ENCODE measurements at regions not wholly inside any gene's neighbourhood (a gene's known extent, or its start where the extent isn't known, plus 50 kb on each side); places are given as distances from the start of the nearest gene placed in this dataset.
"Not testable (repeated sequence)": the region's sequence is repeated elsewhere in the genome, so short reads cannot be mapped to it uniquely, and the experiment has no call there.

DNA sequence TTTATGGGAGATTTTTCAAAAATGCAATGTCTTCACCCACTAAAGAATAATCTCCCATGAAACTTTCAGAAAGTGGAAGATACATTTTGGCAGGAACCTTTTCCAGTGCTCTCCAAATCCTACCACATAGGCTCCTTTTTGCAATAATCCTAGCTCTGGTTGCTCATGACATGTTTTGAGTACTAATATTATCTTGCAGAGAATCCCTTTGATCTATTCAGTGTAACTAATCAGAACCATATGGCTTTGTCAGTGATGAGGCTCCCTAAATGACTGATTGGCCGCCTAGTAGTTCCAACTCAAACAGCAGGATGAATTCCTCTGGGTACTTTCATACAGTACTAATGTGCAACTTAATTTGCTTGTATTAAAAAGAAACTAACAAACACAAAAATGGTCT is 544.0 kb upstream of the FAM98A start:
- no peaks in the 10 kb centered on the region for H3K4me1 Mint-ChIP-seq
- H3K36me3 Mint-ChIP-seq, result no peaks in the 10 kb centered on the region
- DNase-seq, result no peak
- peaks cover 10% of the 10 kb centered on the region for H3K9me3 Mint-ChIP-seq
- CTCF ChIA-PET, result no interaction called here
- no peak overlapping the region for H3K4me3 Mint-ChIP-seq
- H3K27me3 Mint-ChIP-seq, result no peaks in the 10 kb centered on the region
- H3K27ac Mint-ChIP-seq, result no peak overlapping the region

DNA sequence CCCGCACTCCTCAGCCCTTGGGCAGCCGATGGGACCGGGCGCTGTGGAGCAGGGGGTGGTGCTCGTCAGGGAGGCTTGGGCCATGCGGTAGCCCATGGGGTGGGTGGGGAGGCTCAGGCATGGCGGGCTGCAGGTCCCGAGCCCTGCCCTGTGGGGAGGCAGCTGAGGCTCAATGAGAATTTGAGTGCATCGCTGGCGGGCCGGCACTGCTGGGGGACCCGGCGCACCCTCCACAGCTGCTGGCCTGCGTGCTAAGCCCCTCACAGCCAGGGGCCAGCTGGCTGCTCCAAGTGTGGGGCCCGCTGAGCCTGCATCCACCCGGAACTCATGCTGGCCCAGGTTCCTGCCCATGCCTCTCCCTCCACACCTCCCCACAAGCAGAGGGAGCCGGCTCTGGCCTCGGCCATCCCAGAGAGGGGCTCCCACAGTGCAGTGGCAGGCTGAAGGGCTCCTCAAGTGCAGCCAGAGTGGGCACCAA is 543.5 kb upstream of the FAM98A start:
- not testable (repeated sequence) for H3K4me1 Mint-ChIP-seq, H3K27me3 Mint-ChIP-seq, H3K27ac Mint-ChIP-seq, DNase-seq, H3K4me3 Mint-ChIP-seq, H3K36me3 Mint-ChIP-seq
- peaks cover 10% of the 10 kb centered on the region for H3K9me3 Mint-ChIP-seq
- CTCF ChIA-PET, result interaction anchor here (0.8 kb wide), 1 partner anchor 33 kb away, joined by 3 read pairs; no protein-coding TSS in a partner anchor

DNA sequence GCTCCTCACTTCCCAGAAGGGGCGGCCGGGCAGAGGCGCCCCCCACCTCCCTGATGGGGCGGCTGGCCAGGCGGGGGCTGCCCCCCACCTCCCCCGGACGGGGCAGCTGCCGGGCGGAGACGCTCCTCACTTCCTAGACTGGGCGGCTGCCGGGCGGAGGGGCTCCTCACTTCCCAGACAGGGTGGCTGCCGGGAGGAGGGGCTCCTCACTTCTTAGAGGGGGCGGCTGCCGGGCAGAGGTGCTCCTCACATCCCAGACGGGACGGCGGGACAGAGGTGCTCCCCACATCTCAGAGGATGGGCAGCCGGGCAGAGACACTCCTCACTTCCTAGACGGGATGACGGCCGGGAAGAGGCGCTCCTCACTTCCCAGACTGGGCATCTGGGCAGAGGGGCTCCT is 534.0 kb upstream of the FAM98A start:
- H3K27me3 Mint-ChIP-seq, CTCF ChIA-PET, H3K27ac Mint-ChIP-seq: not testable (repeated sequence)

DNA sequence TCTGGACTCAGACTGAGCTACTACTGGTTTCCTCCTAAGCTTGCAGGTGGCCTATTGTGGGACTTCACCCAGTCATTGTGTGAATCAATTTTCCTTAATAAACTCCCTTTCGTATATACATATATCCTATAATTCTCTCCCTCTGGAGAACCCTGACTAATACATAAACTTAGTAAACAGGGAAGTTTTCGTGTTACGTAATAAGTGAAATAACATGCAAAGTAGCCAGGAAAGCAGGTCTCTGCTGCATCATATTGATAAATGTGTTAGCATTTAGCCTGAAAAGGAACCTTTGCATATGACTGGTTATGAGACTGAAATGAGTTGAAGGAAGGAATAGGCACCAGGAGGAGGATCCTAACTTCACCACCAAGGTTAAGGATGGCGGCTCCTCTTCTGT is 527.2 kb upstream of the FAM98A start:
- H3K27me3 Mint-ChIP-seq, result no peaks in the 10 kb centered on the region
- H3K27ac Mint-ChIP-seq, result no peak overlapping the region
- no peaks in the 10 kb centered on the region for H3K36me3 Mint-ChIP-seq
- no peaks in the 10 kb centered on the region for H3K4me1 Mint-ChIP-seq
- H3K9me3 Mint-ChIP-seq, result peaks cover 3% of the 10 kb centered on the region
- no peak overlapping the region for H3K4me3 Mint-ChIP-seq
- no peak for DNase-seq
- CTCF ChIA-PET, result no interaction called here

More for the DNA sequence above, 534.0 kb upstream of the FAM98A start:
- H3K9me3 Mint-ChIP-seq, H3K36me3 Mint-ChIP-seq, DNase-seq, H3K4me1 Mint-ChIP-seq, H3K4me3 Mint-ChIP-seq: not testable (repeated sequence)

GRCh38 chr2:34123996-34124785 is 525.1 kb upstream of the FAM98A start:
- no peak overlapping the region for H3K27ac Mint-ChIP-seq
- CTCF ChIA-PET, result no interaction called here
- H3K27me3 Mint-ChIP-seq, result no peaks in the 10 kb centered on the region
- no peak overlapping the region for H3K4me3 Mint-ChIP-seq
- peaks cover 3% of the 10 kb centered on the region for H3K9me3 Mint-ChIP-seq
- DNase-seq, result no peak
- H3K4me1 Mint-ChIP-seq, result no peaks in the 10 kb centered on the region
- H3K36me3 Mint-ChIP-seq, result no peaks in the 10 kb centered on the region

DNA sequence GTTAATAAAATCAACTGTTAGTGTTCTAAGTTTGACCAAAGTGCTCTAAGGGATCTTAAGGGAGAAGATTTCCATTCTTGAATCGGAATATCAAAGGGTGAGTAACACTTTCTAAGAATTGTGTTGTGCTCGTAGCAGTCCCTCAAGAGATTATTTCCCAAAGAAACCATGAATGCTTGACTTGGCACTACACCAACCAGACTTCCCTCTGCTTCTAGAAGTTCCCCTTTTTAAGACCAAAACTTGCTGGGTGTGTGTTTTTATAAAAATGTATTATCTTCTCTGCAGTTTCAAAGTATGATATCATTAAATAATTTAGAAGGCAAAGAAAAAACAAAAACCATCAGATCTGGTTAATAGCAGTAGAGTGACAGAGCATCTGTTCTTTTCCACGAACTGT is 522.0 kb upstream of the FAM98A start:
- Mint-ChIP-seq H3K4me1 (no peaks in the 10 kb centered on the region), H3K27ac (no peak overlapping the region), H3K4me3 (no peak overlapping the region), H3K27me3 (no peaks in the 10 kb centered on the region), H3K9me3 (peaks cover 3% of the 10 kb centered on the region), H3K36me3 (no peaks in the 10 kb centered on the region)
- no peak for DNase-seq
- CTCF ChIA-PET, result no interaction called here

GRCh38 chr2:34115076-34115475 is 516.0 kb upstream of the FAM98A start:
- H3K27me3 Mint-ChIP-seq, result no peaks in the 10 kb centered on the region
- CTCF ChIA-PET, result no interaction called here
- DNase-seq, result no peak
- H3K36me3 Mint-ChIP-seq, result no peaks in the 10 kb centered on the region
- no peak overlapping the region for H3K27ac Mint-ChIP-seq
- no peak overlapping the region for H3K4me3 Mint-ChIP-seq
- no peaks in the 10 kb centered on the region for H3K4me1 Mint-ChIP-seq
- no peaks in the 10 kb centered on the region for H3K9me3 Mint-ChIP-seq

GRCh38 chr2:34112161-34112560 is 513.1 kb upstream of the FAM98A start:
- no peak for DNase-seq
- Mint-ChIP-seq H3K36me3 (no peaks in the 10 kb centered on the region), H3K4me3 (no peak overlapping the region), H3K9me3 (no peaks in the 10 kb centered on the region), H3K27me3 (no peaks in the 10 kb centered on the region), H3K4me1 (no peaks in the 10 kb centered on the region), H3K27ac (no peak overlapping the region)
- CTCF ChIA-PET, result no interaction called here

DNA sequence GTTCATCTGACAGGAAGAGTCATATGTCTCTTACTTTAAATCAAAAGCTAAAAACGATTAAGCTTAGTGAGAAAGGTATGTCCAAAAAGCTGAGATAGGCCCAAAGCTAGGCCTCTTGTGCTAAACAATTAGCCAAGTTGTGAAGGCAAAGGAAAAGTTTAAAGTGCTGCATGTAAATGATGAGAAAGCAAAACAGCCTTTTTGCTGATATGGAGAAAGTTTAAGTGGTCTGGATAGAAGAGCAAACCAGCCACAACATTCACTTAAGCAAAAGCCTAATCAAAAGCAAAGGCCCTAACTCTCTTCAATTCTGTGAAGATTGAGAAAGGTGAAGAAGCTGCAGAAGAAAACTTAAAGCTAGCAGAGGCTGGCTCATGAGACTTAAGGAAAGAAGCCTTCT is 511.3 kb upstream of the FAM98A start:
- Mint-ChIP-seq H3K9me3 (no peaks in the 10 kb centered on the region), H3K4me3 (no peak overlapping the region), H3K27ac (no peak overlapping the region), H3K4me1 (no peaks in the 10 kb centered on the region), H3K27me3 (no peaks in the 10 kb centered on the region), H3K36me3 (no peaks in the 10 kb centered on the region)
- CTCF ChIA-PET, result interaction anchor here (1.7 kb wide), 1 partner anchor 15 kb away, joined by 4 read pairs; no protein-coding TSS in a partner anchor
- no peak for DNase-seq

DNA sequence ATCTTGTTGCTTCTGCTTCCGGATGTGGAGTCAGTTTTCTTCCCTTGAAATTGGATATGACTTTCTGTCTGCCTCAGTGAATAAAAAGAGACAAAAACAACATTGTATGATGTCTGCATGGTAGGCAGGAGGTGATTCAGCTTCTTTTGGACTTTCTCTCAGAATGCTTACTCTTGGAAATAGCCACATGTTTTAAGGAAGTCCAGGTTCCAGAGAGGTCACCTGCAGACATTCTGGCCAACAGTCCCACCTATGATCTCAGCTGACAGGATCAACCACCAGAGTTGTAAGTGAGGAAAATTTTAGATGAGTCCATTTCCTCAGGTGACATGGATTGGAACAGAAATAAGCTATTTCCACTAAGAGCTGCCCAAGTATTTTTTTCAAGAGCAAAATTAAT is 508.7 kb upstream of the FAM98A start:
- no peak for DNase-seq
- Mint-ChIP-seq H3K27ac (no peak overlapping the region), H3K4me3 (no peak overlapping the region), H3K9me3 (no peaks in the 10 kb centered on the region), H3K27me3 (no peaks in the 10 kb centered on the region), H3K36me3 (no peaks in the 10 kb centered on the region), H3K4me1 (no peaks in the 10 kb centered on the region)
- CTCF ChIA-PET, result no interaction called here

- Mint-ChIP-seq H3K27me3 (no peaks in the 10 kb centered on the region), H3K9me3 (no peaks in the 10 kb centered on the region), H3K27ac (no peak overlapping the region), H3K36me3 (no peaks in the 10 kb centered on the region), H3K4me3 (no peak overlapping the region), H3K4me1 (no peaks in the 10 kb centered on the region)
- CTCF ChIA-PET, result no interaction called here
- DNase-seq, result no peak
Observed at GRCh38 chr2:34105006-34105767, 506.1 kb upstream of the FAM98A start.

GRCh38 chr2:34104601-34105000 is 505.5 kb upstream of the FAM98A start:
- Mint-ChIP-seq H3K9me3 (no peaks in the 10 kb centered on the region), H3K4me3 (no peak overlapping the region), H3K27ac (no peak overlapping the region), H3K36me3 (no peaks in the 10 kb centered on the region), H3K4me1 (no peaks in the 10 kb centered on the region), H3K27me3 (no peaks in the 10 kb centered on the region)
- DNase-seq, result no peak
- CTCF ChIA-PET, result no interaction called here

GRCh38 chr2:34103437-34103836 is 504.3 kb upstream of the FAM98A start:
- DNase-seq, result no peak
- H3K4me3 Mint-ChIP-seq, result no peak overlapping the region
- no peak overlapping the region for H3K27ac Mint-ChIP-seq
- no peaks in the 10 kb centered on the region for H3K36me3 Mint-ChIP-seq
- no peaks in the 10 kb centered on the region for H3K27me3 Mint-ChIP-seq
- H3K9me3 Mint-ChIP-seq, result no peaks in the 10 kb centered on the region
- CTCF ChIA-PET, result no interaction called here
- H3K4me1 Mint-ChIP-seq, result no peaks in the 10 kb centered on the region

GRCh38 chr2:34102339-34102738 is 503.2 kb upstream of the FAM98A start:
- no peaks in the 10 kb centered on the region for H3K9me3 Mint-ChIP-seq
- H3K4me3 Mint-ChIP-seq, result no peak overlapping the region
- no peaks in the 10 kb centered on the region for H3K27me3 Mint-ChIP-seq
- no peak overlapping the region for H3K27ac Mint-ChIP-seq
- CTCF ChIA-PET, result no interaction called here
- no peak for DNase-seq
- no peaks in the 10 kb centered on the region for H3K36me3 Mint-ChIP-seq
- H3K4me1 Mint-ChIP-seq, result no peaks in the 10 kb centered on the region

DNA sequence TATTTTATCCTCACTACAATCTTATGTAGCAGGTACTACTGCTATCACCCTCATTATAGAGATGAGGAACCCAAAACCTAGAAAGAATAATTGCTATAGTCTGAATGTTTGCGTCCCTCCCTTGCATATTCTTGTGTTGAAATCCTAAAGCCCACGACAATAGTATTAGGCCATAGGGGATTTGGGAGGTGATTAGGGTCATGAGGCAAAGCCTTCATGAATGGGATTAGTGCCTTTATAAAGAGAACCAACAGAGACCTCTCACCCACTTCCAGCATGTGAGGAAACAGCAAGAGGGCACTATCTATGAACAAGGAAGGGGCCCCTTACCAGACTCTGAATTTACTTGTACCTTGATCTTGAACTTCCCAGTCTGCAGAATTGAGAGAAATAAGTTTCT is 500.3 kb upstream of the FAM98A start:
- no peaks in the 10 kb centered on the region for H3K27me3 Mint-ChIP-seq
- no peak for DNase-seq
- H3K36me3 Mint-ChIP-seq, result no peaks in the 10 kb centered on the region
- no peaks in the 10 kb centered on the region for H3K4me1 Mint-ChIP-seq
- no peak overlapping the region for H3K27ac Mint-ChIP-seq
- H3K9me3 Mint-ChIP-seq, result no peaks in the 10 kb centered on the region
- CTCF ChIA-PET, result no interaction called here
- H3K4me3 Mint-ChIP-seq, result no peak overlapping the region

All from activated naive CD4-positive, alpha-beta T cell treated with anti-CD3 and anti-CD28 coated beads, Interleukin-2, amount 10 ng/mL, durations not matched to agents 7 days and 5 days (primary cell).